Osteoblast (primary cell): ENCODE measurements at regions not wholly inside any gene's neighbourhood (a gene's known extent, or its start where the extent isn't known, plus 50 kb on each side); places are given as distances from the start of the nearest gene placed in this dataset.

Experiments
- DNase-seq: peaks from one replicate; pipeline ENCODE4 v3.0.0; 2011; ENCODE audit warnings: low spot score, mixed read lengths; ENCODE audit not compliant: insufficient read length; ENCODE audit errors: missing footprints
- H2AFZ ChIP-seq: 2 replicates; pipeline ENCODE4 v1.6.0; 2011; ENCODE audit warnings: mild to moderate bottlenecking, low read length
- H3K27ac ChIP-seq: 2 replicates; pipeline ENCODE4 v1.5.1; 2011; ENCODE audit warnings: mild to moderate bottlenecking, low read depth, low read length, moderate library complexity
- H3K27me3 ChIP-seq: 2 replicates; pipeline ENCODE4 v1.6.0; 2012; ENCODE audit warnings: mild to moderate bottlenecking, control low read depth, inconsistent platforms, low read length, moderate library complexity; ENCODE audit not compliant: insufficient read depth
- H3K36me3 ChIP-seq: 2 replicates; pipeline ENCODE4 v1.5.1; 2011; ENCODE audit warnings: mild to moderate bottlenecking, low read length, control low read depth, moderate library complexity; ENCODE audit not compliant: insufficient read depth
- H3K4me1 ChIP-seq: 2 replicates; pipeline ENCODE4 v1.5.1; 2011; ENCODE audit warnings: mild to moderate bottlenecking, low read length, control low read depth, moderate library complexity; ENCODE audit not compliant: insufficient read depth
- H3K4me2 ChIP-seq: 2 replicates; pipeline ENCODE4 v1.6.0; 2011; ENCODE audit warnings: mild to moderate bottlenecking, low read length; ENCODE audit not compliant: insufficient read depth
- H3K4me3 ChIP-seq: fragments of 200-600 bp; sonication (generic); 3 replicates; pipeline ENCODE4 v1.5.1; 2012; ENCODE audit warnings: mild to moderate bottlenecking, low read length, inconsistent platforms; ENCODE audit not compliant: insufficient read depth
- H3K79me2 ChIP-seq: 2 replicates; pipeline ENCODE4 v1.6.0; 2012; ENCODE audit warnings: mild to moderate bottlenecking, low read length, control low read depth, inconsistent platforms; ENCODE audit not compliant: insufficient read depth
- H3K9me3 ChIP-seq: 2 replicates; pipeline ENCODE4 v1.5.1; 2011; ENCODE audit warnings: low read depth, low read length, control low read depth
- H4K20me1 ChIP-seq: 2 replicates; pipeline ENCODE4 v1.6.0; 2012; ENCODE audit warnings: mild to moderate bottlenecking, low read length, control low read depth; ENCODE audit not compliant: insufficient read depth
- TF ChIP-seq, protein P1 (sequence below): IDR thresholded peaks from 2 replicates; pipeline ENCODE4 v1.5.1; 2011; ENCODE audit warnings: mild to moderate bottlenecking, low read depth, low read length, moderate library complexity; ENCODE audit errors: extremely low read depth

DNA sequence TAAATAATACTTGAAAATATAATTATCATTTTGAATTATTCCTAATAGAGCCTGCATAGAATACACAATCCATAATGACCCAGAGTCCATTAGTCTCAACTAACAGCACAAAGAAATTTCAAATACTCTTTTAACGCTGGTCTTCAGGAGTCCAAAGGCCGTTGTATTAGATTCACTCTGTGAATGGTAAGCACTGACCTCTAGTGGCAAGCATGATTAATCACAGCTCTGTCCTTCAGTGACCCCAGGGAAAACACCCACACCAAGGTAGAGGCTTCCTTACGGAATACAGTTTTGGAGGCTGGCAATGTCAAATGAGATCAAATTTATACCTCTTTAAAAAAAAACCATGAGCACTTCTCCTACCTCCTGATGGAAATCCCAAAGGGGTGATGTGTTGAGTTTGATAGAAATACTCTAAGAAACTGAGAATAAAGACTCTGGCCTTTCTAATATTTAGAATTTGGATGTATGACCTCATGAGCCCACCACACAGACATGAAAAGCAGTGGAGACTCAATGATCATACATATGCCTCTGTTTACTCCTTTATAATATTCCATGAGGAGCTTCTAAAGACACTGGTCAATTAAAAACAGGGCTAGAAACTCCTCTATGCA lies 147.2 kb upstream of the DKK2 start:
- TF ChIP-seq, protein P1, sequence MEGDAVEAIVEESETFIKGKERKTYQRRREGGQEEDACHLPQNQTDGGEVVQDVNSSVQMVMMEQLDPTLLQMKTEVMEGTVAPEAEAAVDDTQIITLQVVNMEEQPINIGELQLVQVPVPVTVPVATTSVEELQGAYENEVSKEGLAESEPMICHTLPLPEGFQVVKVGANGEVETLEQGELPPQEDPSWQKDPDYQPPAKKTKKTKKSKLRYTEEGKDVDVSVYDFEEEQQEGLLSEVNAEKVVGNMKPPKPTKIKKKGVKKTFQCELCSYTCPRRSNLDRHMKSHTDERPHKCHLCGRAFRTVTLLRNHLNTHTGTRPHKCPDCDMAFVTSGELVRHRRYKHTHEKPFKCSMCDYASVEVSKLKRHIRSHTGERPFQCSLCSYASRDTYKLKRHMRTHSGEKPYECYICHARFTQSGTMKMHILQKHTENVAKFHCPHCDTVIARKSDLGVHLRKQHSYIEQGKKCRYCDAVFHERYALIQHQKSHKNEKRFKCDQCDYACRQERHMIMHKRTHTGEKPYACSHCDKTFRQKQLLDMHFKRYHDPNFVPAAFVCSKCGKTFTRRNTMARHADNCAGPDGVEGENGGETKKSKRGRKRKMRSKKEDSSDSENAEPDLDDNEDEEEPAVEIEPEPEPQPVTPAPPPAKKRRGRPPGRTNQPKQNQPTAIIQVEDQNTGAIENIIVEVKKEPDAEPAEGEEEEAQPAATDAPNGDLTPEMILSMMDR, result peak; percentile 86
- Histone ChIP-seq H3K4me3 (no peak overlapping the region), H3K27ac (no peak overlapping the region), H4K20me1 (no peaks in the 10 kb centered on the region), H3K9me3 (no peaks in the 10 kb centered on the region), H3K4me2 (no peak overlapping the region), H3K79me2 (no peaks in the 10 kb centered on the region), H3K36me3 (no peaks in the 10 kb centered on the region), H3K27me3 (no peaks in the 10 kb centered on the region), H2AFZ (no peak overlapping the region), H3K4me1 (no peaks in the 10 kb centered on the region)
- DNase-seq, result no peak

- no peaks in the 10 kb centered on the region for H3K36me3 ChIP-seq
- no peaks in the 10 kb centered on the region for H3K4me1 ChIP-seq
- H3K27ac ChIP-seq, result no peak overlapping the region
- no peak for DNase-seq
- TF ChIP-seq, protein P1, result no peak
- H4K20me1 ChIP-seq, result no peaks in the 10 kb centered on the region
- no peaks in the 10 kb centered on the region for H3K79me2 ChIP-seq
- no peak overlapping the region for H3K4me2 ChIP-seq
- H3K9me3 ChIP-seq, result no peaks in the 10 kb centered on the region
- no peaks in the 10 kb centered on the region for H3K27me3 ChIP-seq
- H3K4me3 ChIP-seq, result no peak overlapping the region
- H2AFZ ChIP-seq, result no peak overlapping the region
These were observed 146.2 kb upstream of the DKK2 start for GRCh38 chr4:107182347-107182746.

GRCh38 chr4:107166873-107167450 lies 130.8 kb upstream of the DKK2 start:
- H3K27ac ChIP-seq, result no peak overlapping the region
- no peak overlapping the region for H2AFZ ChIP-seq
- no peak overlapping the region for H3K4me2 ChIP-seq
- no peaks in the 10 kb centered on the region for H3K4me1 ChIP-seq
- H4K20me1 ChIP-seq, result no peaks in the 10 kb centered on the region
- TF ChIP-seq, protein P1, result no peak
- H3K9me3 ChIP-seq, result no peaks in the 10 kb centered on the region
- no peak overlapping the region for H3K4me3 ChIP-seq
- no peak for DNase-seq
- no peaks in the 10 kb centered on the region for H3K27me3 ChIP-seq
- H3K79me2 ChIP-seq, result no peaks in the 10 kb centered on the region
- no peaks in the 10 kb centered on the region for H3K36me3 ChIP-seq

DNA sequence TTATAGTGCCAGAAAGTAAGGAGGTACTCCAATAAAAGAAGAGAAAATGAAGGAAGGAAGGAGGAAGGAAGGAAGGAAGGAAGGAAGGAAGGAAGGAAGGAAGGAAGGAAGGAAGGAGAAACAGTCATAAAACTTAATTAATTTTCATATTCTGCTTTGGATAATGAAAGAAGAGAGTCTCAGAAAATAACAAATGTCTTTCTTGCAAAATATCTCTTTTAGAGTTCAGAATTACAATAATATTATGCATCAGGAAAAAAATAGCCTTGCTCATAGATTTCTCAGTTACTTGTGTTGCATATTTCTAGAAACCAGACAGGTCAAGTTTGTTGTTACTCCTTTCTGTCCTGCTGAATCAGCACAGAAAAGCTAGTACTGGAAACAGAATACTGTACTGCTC lies 130.1 kb upstream of the DKK2 start:
- Histone ChIP-seq H3K9me3 (no peaks in the 10 kb centered on the region), H3K27me3 (no peaks in the 10 kb centered on the region), H3K27ac (no peak overlapping the region), H3K4me3 (no peak overlapping the region), H3K36me3 (no peaks in the 10 kb centered on the region), H3K4me1 (no peaks in the 10 kb centered on the region), H4K20me1 (no peaks in the 10 kb centered on the region), H2AFZ (no peak overlapping the region), H3K79me2 (no peaks in the 10 kb centered on the region), H3K4me2 (no peak overlapping the region)
- TF ChIP-seq, protein P1, result no peak
- no peak for DNase-seq
